HG03045 (cell line): ENCODE measurements at regions not wholly inside any gene's neighbourhood (a gene's known extent, or its start where the extent isn't known, plus 50 kb on each side); places are given as distances from the start of the nearest gene placed in this dataset.

Experiments
- ATAC-seq: cut with Tn5 transposase; IDR thresholded peaks from one replicate; pipeline ENCODE4 v1.9.1; 2021; ENCODE audit warnings: mild to moderate bottlenecking, moderate library complexity; ENCODE audit not compliant: unreplicated experiment

- no peak for ATAC-seq
Measured at GRCh38 chr5:54859316-54859715, 126.1 kb downstream of the ESM1 start.

DNA sequence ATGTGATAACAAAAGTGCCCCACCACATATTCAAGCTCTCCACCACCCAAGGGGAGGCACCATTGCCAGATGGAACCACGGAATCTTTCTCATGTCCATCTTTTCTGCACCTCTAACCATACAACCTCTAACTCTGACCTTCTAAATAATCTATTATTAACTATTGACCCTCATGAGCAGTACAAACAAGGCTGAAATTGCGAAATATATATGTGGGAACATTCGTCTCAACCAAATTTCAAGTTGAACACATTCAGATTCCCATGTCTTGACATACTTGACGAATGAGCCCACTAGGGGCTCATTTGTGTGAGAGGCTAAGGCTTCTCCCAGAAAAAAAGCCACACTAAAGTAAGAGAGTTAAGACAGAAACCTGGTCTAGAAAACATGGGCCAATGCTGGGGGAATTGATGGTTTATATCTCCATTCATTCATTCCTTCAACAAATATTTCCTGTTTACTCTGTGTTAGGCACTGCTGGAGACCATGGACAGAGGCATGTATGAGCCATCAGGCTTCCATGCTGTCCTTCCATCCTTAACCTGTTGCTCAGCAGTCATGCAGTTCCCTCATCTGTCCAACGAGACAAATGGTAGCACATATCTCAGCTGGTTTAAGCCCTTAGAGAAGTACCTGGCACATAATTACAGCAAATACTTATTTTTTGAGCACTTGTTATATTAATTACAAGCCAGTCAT is 130.4 kb downstream of the ESM1 start:
- no peak for ATAC-seq

GRCh38 chr5:54852007-54852406 is 133.4 kb downstream of the ESM1 start:
- ATAC-seq = no peak

DNA sequence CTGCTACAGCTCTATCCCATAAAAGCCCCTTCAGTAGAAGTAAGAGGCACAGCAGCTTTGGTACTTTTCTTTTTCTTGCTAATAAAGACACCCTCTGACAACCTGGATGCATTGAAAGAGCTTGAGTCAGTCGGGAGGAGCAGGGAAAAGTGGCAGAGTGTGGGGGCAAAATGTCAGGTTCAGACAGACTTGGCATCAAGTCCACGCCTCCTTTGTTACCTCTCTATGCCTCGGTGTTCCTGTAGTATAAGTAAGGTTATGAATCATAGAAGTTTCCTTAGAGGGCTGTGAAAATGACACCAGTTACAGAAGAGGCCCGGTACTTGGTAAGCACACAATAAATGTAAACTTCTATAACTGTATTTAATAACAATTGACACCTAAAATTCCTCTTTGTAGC is 133.9 kb downstream of the ESM1 start:
- no peak for ATAC-seq

- no peak for ATAC-seq
Measured at GRCh38 chr5:54848581-54848980, 136.8 kb downstream of the ESM1 start.

GRCh38 chr5:54845567-54845941 is 139.8 kb downstream of the ESM1 start:
- no peak for ATAC-seq

DNA sequence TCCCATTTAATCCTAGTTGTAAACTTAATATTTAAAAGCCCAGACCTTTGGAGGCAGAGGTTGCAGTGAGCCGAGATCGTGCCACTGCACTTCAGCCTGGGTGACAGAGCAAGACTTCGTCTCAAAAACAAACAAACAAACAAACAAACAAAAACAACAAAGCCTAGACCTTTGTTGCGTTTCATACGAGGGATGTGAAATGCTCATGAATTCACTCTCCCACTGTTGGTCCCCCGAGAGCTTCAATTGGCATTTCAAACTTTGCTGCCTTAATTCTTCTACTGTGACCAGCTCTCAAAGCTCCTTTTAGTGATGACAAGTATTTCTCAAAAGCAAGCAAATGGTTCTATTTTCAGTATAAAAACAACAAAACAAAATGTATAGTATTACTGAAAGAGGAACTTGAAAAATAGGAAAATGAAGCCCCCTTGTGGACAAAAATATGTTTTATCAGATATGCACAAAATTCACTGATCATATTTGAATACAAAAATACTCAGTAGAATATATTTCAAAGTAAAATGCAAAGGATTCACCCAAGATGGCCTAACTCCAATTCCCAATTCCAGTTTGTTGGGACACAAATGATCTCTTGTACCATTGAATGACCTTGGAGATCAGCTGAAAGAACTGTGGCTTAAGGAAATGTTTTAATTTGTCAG is 140.4 kb downstream of the ESM1 start:
- no peak for ATAC-seq

DNA sequence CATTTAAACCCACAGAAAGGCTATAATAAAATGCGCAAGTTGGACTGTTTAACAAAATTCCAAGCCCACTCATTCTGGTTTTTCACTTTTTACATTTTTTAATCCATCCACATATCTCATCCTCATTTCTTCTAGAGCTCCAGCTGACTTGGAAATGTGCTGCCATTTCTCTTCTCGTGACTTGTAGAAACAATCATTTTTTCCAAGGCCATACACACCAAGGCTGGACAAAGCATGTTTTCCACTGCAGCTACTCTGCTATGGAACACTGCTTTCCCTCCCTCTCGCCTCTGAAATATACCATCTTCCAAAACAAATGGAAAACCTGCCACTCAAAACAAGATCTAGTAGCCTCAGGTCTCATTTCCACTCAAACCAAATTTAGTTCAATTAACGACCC is 141.1 kb downstream of the ESM1 start:
- ATAC-seq = no peak

DNA sequence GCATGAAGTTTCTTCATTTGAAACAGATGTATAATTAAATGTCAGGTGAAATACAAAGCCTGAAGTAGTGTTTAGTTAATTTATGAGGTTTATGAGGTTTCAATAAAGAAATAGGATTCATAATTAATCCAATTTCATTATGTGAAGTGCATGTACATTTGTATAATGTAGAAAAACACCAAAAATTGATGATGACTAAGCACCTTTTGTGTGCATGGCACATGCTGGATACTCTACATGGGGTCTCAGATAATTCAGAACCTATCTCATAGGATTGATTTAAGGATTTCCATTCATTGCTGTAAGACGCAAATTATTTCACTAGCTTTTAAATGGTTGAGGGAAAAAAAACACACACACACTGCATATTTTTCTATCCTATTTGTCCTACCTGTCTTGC is 143.9 kb downstream of the ESM1 start:
- no peak for ATAC-seq

DNA sequence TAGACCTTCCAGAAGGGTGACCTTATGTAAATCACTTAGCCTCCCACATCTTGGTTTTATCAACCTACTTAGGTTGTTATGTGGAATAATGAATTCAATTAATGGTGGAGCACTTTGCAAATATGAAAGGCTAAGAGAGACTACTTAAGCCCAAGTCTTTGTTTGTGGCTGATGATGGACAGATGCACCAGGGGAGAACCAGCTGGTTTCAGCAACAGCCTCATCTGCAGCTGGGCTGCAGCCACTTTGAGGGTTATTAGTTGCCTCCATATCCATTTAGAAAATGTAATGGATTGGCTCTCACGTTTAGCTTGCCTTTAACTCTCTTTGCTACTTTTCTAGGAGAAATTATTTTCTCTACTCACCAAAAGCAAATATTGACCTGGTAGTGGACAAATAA is 146.6 kb downstream of the ESM1 start:
- no peak for ATAC-seq

GRCh38 chr5:54837981-54838380 is 147.4 kb downstream of the ESM1 start:
- no peak for ATAC-seq

- no peak for ATAC-seq
Measured at GRCh38 chr5:54837093-54837492, 148.3 kb downstream of the ESM1 start.

- ATAC-seq = no peak
Measured at GRCh38 chr5:54835647-54836046, 149.7 kb downstream of the ESM1 start.

DNA sequence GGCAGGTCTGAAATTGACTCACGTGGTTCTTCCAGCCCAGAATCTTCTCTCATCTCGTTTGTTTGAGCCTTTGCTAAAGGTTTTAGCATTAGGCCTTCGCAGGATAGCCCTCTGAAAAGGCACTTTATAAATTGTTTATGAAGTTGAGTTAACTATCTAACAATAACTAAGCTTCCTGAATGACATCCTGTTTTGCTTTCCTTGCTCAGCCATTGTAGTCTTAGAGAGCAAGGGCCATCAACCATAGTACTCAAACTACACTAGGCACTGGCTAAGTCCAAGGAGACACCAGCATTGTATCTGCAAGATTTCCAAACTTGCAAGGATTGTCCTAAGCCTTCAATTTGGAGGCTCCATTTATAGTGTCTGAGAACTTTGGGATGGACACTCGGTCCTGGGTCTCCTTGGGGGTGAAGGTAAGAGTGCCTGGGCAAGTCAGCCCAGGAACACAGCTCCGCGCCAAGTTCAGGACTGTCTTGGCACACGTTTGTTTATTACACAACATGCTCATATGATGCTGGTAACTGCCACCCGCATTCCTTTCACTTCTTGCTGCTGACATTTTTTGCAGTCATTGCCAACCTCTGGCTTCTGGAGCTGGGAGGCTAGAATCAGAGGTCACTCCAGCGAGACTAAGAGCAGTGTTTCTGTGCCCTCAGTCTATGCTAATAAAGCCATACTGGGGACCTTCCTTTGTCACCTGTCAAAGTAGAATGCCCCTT is 151.1 kb downstream of the ESM1 start:
- no peak for ATAC-seq

DNA sequence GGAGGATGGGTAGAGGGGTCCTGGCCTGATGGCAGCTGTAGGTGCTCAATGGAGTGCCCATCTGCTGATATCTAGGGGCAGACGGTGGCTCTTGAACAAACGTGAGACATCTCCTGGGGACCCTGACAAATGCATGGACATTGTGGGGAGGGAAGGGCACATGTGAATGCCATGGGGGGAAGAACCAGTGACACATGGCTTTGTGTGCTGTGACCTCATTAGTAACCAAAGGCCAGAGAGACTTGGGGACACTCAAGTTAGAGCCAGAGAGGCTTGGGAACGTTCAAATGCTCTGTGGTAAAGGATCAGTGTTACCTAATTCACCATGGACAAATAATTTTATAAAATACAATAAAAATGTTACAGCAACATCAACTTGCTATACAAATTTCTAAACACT is 151.8 kb downstream of the ESM1 start:
- no peak for ATAC-seq

GRCh38 chr5:54832858-54833257 is 152.5 kb downstream of the ESM1 start:
- no peak for ATAC-seq

GRCh38 chr5:54832045-54832444 is 153.3 kb downstream of the ESM1 start:
- no peak for ATAC-seq

DNA sequence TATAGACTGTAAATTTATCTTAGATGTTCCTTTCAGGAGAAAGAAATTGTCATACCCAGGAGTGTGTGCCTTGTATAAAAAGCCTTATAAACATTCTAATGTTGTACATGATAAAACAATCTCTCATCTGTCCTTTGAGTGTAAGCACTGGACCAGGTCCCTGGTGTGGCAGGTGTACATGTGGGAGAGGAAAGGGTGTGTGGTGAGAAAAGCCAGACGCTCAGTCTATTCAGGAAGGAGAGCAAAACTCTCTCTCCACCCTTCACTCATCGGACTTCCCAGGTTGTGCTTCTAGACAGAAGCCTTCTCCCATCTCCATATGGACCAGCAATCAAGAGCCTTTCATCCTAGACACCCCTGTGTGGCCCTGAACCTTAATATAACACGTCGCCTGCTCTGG is 154.2 kb downstream of the ESM1 start:
- no peak for ATAC-seq

GRCh38 chr5:54829676-54830535 is 155.5 kb downstream of the ESM1 start:
- ATAC-seq = no peak

GRCh38 chr5:54829102-54829501 is 156.3 kb downstream of the ESM1 start:
- ATAC-seq = no peak

DNA sequence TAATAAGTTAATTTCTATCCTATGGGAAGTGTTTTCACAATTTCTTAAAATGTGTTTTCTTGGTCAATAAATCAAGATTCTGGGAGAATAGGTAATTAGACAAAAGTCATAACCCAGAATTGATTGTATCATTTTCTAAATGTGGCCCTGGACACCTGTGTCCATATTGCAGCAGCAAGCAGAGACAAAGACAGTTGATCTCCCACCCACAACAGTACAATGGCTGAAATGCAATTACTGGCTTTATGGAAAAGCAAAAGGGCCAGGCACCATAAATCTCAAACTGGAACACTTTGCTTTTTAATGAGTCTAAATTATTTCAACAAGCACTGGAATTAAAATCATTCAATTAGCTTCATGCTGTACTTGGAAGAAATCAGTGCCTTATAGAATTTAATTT is 157.2 kb downstream of the ESM1 start:
- ATAC-seq = no peak
